IMR-90 (cell line): ENCODE measurements at regions not wholly inside any gene's neighbourhood (a gene's known extent, or its start where the extent isn't known, plus 50 kb on each side); places are given as distances from the start of the nearest gene placed in this dataset.

Experiments
- ATAC-seq: fragments of 200-7000 bp; cut with Tn5 transposase; 2 replicates; pipeline ENCODE4 v1.9.1; 2020; ENCODE audit warnings: low read depth, mild to moderate bottlenecking, moderate library complexity
- BruUV-seq: library from RNA; stranded (reverse); fragments of 400-500 nt; replicated peaks from 2 replicates; lab custom pipeline; 2021; lab: Mats Ljungman, UMichigan
- CTCF ChIA-PET: fragments of 300-600 bp; formaldehyde crosslinking; extraction: SDS; loops from one replicate; lab custom pipeline; 2021; ENCODE audit warnings: antibody characterized with exemption; lab: Yijun Ruan, JAX
- POLR2A ChIA-PET: fragments of 300-600 bp; sonication (Branson Sonifier 250); formaldehyde crosslinking; loops from one replicate; lab custom pipeline; 2022; ENCODE audit warnings: antibody characterized with exemption; ENCODE audit not compliant: unreplicated experiment; lab: Charles Lee
- DNase-seq: peaks from one replicate; pipeline ENCODE4 v3.0.0; 2013
- H2AFZ ChIP-seq: replicated peaks from 2 replicates; pipeline ENCODE3; 2013; ENCODE audit warnings: low read length, mild to moderate bottlenecking; ENCODE audit not compliant: poor library complexity
- H2AK5ac ChIP-seq: 2 replicates; pipeline ENCODE4 v1.6.1; 2013; ENCODE audit warnings: low read depth, low read length, inconsistent platforms
- H2AK9ac ChIP-seq: replicated peaks from 2 replicates; pipeline ENCODE3; 2013; ENCODE audit warnings: mild to moderate bottlenecking, low read depth, low read length, moderate library complexity; ENCODE audit not compliant: poor library complexity
- H2BK120ac ChIP-seq: 2 replicates; pipeline ENCODE4 v1.6.1; 2013; ENCODE audit warnings: low read depth, low read length, inconsistent platforms
- H2BK15ac ChIP-seq: 3 replicates; pipeline ENCODE4 v1.6.1; 2013; ENCODE audit warnings: low read depth, low read length, inconsistent platforms
- H2BK20ac ChIP-seq: 2 replicates; pipeline ENCODE4 v1.6.1; 2013; ENCODE audit warnings: low read depth, mild to moderate bottlenecking, inconsistent platforms, low read length, moderate library complexity
- H2BK5ac ChIP-seq: 2 replicates; pipeline ENCODE4 v1.6.1; 2013; ENCODE audit warnings: mild to moderate bottlenecking, low read depth, low read length, inconsistent platforms; ENCODE audit not compliant: poor library complexity, severe bottlenecking
- H3K14ac ChIP-seq: replicated peaks from 2 replicates; pipeline ENCODE4 v1.6.1; 2013; ENCODE audit warnings: low read depth, low read length, inconsistent platforms
- H3K18ac ChIP-seq: 2 replicates; pipeline ENCODE4 v1.6.1; 2013; ENCODE audit warnings: low read depth, low read length, control low read depth
- H3K23ac ChIP-seq: 2 replicates; pipeline ENCODE4 v1.6.1; 2013; ENCODE audit warnings: low read depth, low read length, inconsistent platforms
- H3K27ac ChIP-seq: 2 replicates; pipeline ENCODE4 v1.5.1; 2013; ENCODE audit warnings: mild to moderate bottlenecking, control low read depth, low read length; ENCODE audit not compliant: insufficient read depth
- H3K27me3 ChIP-seq: 2 replicates; pipeline ENCODE4 v1.6.1; 2013; ENCODE audit warnings: low read length; ENCODE audit not compliant: control insufficient read depth, insufficient read depth
- H3K36me3 ChIP-seq: 2 replicates; pipeline ENCODE4 v1.6.1; 2013; ENCODE audit warnings: low read length, mixed read lengths; ENCODE audit not compliant: control insufficient read depth, insufficient read depth
- H3K4ac ChIP-seq: 2 replicates; pipeline ENCODE4 v1.6.1; 2013; ENCODE audit warnings: low read depth, low read length, inconsistent platforms
- H3K4me1 ChIP-seq: 2 replicates; pipeline ENCODE4 v1.6.1; 2013; ENCODE audit warnings: low read length, mixed read lengths; ENCODE audit not compliant: control insufficient read depth, insufficient read depth
- H3K4me2 ChIP-seq: 2 replicates; pipeline ENCODE4 v1.6.1; 2013; ENCODE audit warnings: low read depth, mild to moderate bottlenecking, control low read depth, low read length, moderate library complexity
- H3K4me3 ChIP-seq: 2 replicates; pipeline ENCODE4 v1.5.1; 2013; ENCODE audit warnings: low read depth, mild to moderate bottlenecking, control low read depth, low read length, moderate library complexity; ENCODE audit not compliant: insufficient read depth
- H3K56ac ChIP-seq: 2 replicates; pipeline ENCODE4 v1.6.1; 2013; ENCODE audit warnings: low read length, inconsistent platforms; ENCODE audit not compliant: insufficient read depth; ENCODE audit errors: extremely low read depth
- H3K79me1 ChIP-seq, 2 experiments: 2 replicates each; pipeline ENCODE4 v1.6.1; 2013; ENCODE audit warnings: low read length in 2 of 2, inconsistent platforms in 1 of 2, low read depth in 1 of 2
- H3K9ac ChIP-seq: 2 replicates; pipeline ENCODE4 v1.6.1; 2013; ENCODE audit warnings: low read depth, low read length, control low read depth
- H3K9me1 ChIP-seq: 2 replicates; pipeline ENCODE4 v1.6.1; 2013; ENCODE audit warnings: low read length, inconsistent platforms; ENCODE audit not compliant: insufficient read depth
- H3K9me3 ChIP-seq: 2 replicates; pipeline ENCODE4 v1.6.1; 2013; ENCODE audit warnings: low read length; ENCODE audit not compliant: control insufficient read depth, insufficient read depth
- H4K20me1 ChIP-seq: 2 replicates; pipeline ENCODE4 v1.6.1; 2013; ENCODE audit warnings: low read length, inconsistent platforms; ENCODE audit not compliant: insufficient read depth
- H4K5ac ChIP-seq: 2 replicates; pipeline ENCODE4 v1.6.1; 2013; ENCODE audit warnings: mild to moderate bottlenecking, low read depth, low read length, control low read depth
- H4K8ac ChIP-seq, 2 experiments: 2 replicates each; pipeline ENCODE4 v1.6.1; 2013; ENCODE audit warnings: low read depth in 2 of 2, low read length in 2 of 2, control low read depth in 1 of 2, inconsistent platforms in 1 of 2
- H4K91ac ChIP-seq: 2 replicates; pipeline ENCODE4 v1.6.1; 2013; ENCODE audit warnings: low read depth, low read length, inconsistent platforms; ENCODE audit not compliant: insufficient read depth
- NFE2L2 ChIP-seq: fragments of 150-350 bp; IDR thresholded peaks from 2 replicates; pipeline ENCODE4 v1.6.1; 2016; ENCODE audit warnings: low read depth, mild to moderate bottlenecking, low read length
- RAD21 ChIP-seq: IDR thresholded peaks from 2 replicates; pipeline ENCODE4 v1.6.1; 2012; ENCODE audit warnings: low read length, improper control_type of control experiment
- WGBS, 2 experiments: methylation state at CpG; one replicate each; pipeline versions ENCODE4 v1.1.5 to v1.1.7; 2013; ENCODE audit warnings: missing lambda C conversion rate in 2 of 2; ENCODE audit not compliant: insufficient read length in 1 of 2; ENCODE audit errors: extremely low coverage in 2 of 2; 5-methylcytosine and 5-hydroxymethylcytosine counted together
- dilution Hi-C: fragments of 300-500 bp; cut with HindIII; formaldehyde crosslinking; loops from one replicate; pipeline ENCODE4 v1.14.3; 2018; ENCODE audit warnings: low sequenced_read_pairs; ENCODE audit not compliant: unreplicated experiment
- in situ Hi-C: fragments of 300-500 bp; cut with MboI; formaldehyde crosslinking; loops from 3 replicates; pipeline ENCODE4 v1.14.3; 2019; ENCODE audit warnings: low sequenced_read_pairs, inconsistent platforms, mixed read lengths
- intact Hi-C: fragments of 100-400 bp; cut with micrococcal nuclease; formaldehyde crosslinking; loops from 2 replicates; pipeline ENCODE4 v1.10.0; 2022

DNA sequence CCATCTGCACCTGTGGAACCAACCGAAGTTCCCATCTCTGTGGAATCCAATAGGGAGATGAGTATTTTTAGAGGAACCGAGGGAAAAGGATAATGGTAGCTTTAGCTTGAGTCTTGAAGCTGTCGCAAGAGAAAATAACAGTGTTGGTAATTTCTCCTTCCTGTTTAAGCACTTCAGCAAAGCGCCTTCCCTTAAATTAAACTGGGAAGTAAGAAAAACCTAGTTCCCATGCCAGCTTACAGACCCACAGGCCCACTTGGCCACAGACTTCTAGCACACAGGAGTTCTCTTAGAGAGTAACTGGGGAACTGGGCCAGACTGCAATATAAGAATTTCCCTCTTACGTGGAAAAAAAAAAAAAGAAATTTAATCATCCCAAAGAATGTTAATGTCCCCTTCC lies 223.8 kb downstream of the EFCAB11 start:
- no peak overlapping the region for H3K4ac ChIP-seq
- no peak overlapping the region for H2AK9ac ChIP-seq
- H2BK20ac ChIP-seq: no peak overlapping the region
- H4K8ac ChIP-seq: no peak overlapping the region
- no peak overlapping the region for H2AFZ ChIP-seq
- TF ChIP-seq RAD21 (no peak), NFE2L2 (no peak)
- H3K4me1 ChIP-seq: no peaks in the 10 kb centered on the region
- no peak overlapping the region for H4K5ac ChIP-seq
- CTCF ChIA-PET: no interaction called here
- POLR2A ChIA-PET: no interaction called here
- no peak overlapping the region for H2BK120ac ChIP-seq
- H3K14ac ChIP-seq: no peak overlapping the region
- H3K9me3 ChIP-seq: no peaks in the 10 kb centered on the region
- H3K79me1 ChIP-seq: no peaks in the 10 kb centered on the region
- ATAC-seq (no peak), DNase-seq (no peak)
- dilution Hi-C loops (no loop called here), intact Hi-C loops (no loop called here), in situ Hi-C loops (no loop called here)
- no peaks in the 10 kb centered on the region for H3K36me3 ChIP-seq
- no peak overlapping the region for H3K4me3 ChIP-seq
- WGBS, 2 experiments: no CpG with 5 or more reads among the region's 5 CpGs
- no peaks in the 10 kb centered on the region for H3K9me1 ChIP-seq
- no peak overlapping the region for H2BK15ac ChIP-seq
- no peaks in the 10 kb centered on the region for H4K20me1 ChIP-seq
- BruUV-seq: no TSS peak
- no peak overlapping the region for H4K91ac ChIP-seq
- H3K4me2 ChIP-seq: no peak overlapping the region
- no peak overlapping the region for H2BK5ac ChIP-seq
- H3K27me3 ChIP-seq: no peaks in the 10 kb centered on the region
- H3K9ac ChIP-seq: no peak overlapping the region
- no peak overlapping the region for H3K18ac ChIP-seq
- H3K23ac ChIP-seq: no peak overlapping the region
- no peak overlapping the region for H2AK5ac ChIP-seq
- H3K56ac ChIP-seq: no peak overlapping the region
- no peak overlapping the region for H3K27ac ChIP-seq
